GM06990 (cell line): ENCODE measurements at regions not wholly inside any gene's neighbourhood (a gene's known extent, or its start where the extent isn't known, plus 50 kb on each side); places are given as distances from the start of the nearest gene placed in this dataset.

Experiments
- DNase-seq: peaks from one replicate; pipeline ENCODE4 v3.0.0-alpha.2; 2011; ENCODE audit not compliant: insufficient read length; ENCODE audit errors: extremely low read depth
- H3K27me3 ChIP-seq: replicated peaks from 2 replicates; pipeline ENCODE4 v1.6.0; 2011; ENCODE audit warnings: low read length; ENCODE audit not compliant: control insufficient read depth, insufficient read depth
- H3K36me3 ChIP-seq: 2 replicates; pipeline ENCODE4 v1.5.1; 2011; ENCODE audit warnings: low read length; ENCODE audit not compliant: control insufficient read depth, insufficient read depth
- H3K4me3 ChIP-seq: replicated peaks from 2 replicates; pipeline ENCODE4 v1.5.1; 2011; ENCODE audit warnings: low read depth, mild to moderate bottlenecking, control low read depth, low read length
- CTCF ChIP-seq: IDR thresholded peaks from 2 replicates; pipeline ENCODE4 v1.5.1; 2011; ENCODE audit warnings: low read length, control low read depth, mild to moderate bottlenecking, inconsistent platforms; ENCODE audit not compliant: insufficient read depth, poor library complexity, severe bottlenecking

- no peak for DNase-seq
- Histone ChIP-seq H3K27me3 (no peaks in the 10 kb centered on the region), H3K4me3 (no peak overlapping the region), H3K36me3 (no peaks in the 10 kb centered on the region)
- no peak for TF ChIP-seq CTCF
Observed at GRCh38 chrX:145524931-145525330, 277.6 kb downstream of the SPANXN1 start.

GRCh38 chrX:145532176-145532780 is 285.0 kb downstream of the SPANXN1 start:
- H3K4me3 ChIP-seq, result no peak overlapping the region
- no peaks in the 10 kb centered on the region for H3K36me3 ChIP-seq
- no peaks in the 10 kb centered on the region for H3K27me3 ChIP-seq
- no peak for DNase-seq
- TF ChIP-seq CTCF, result no peak

GRCh38 chrX:145533534-145533933 is 284.1 kb upstream of the SLITRK2 start:
- no peaks in the 10 kb centered on the region for H3K36me3 ChIP-seq
- H3K4me3 ChIP-seq, result no peak overlapping the region
- no peak for DNase-seq
- no peaks in the 10 kb centered on the region for H3K27me3 ChIP-seq
- no peak for TF ChIP-seq CTCF

GRCh38 chrX:145549496-145549895 is 268.1 kb upstream of the SLITRK2 start:
- no peak for DNase-seq
- no peaks in the 10 kb centered on the region for H3K27me3 ChIP-seq

GRCh38 chrX:145552643-145553042 is 265.0 kb upstream of the SLITRK2 start:
- H3K27me3 ChIP-seq, result no peaks in the 10 kb centered on the region
- no peak for TF ChIP-seq CTCF
- no peak overlapping the region for H3K4me3 ChIP-seq
- DNase-seq, result no peak
- no peaks in the 10 kb centered on the region for H3K36me3 ChIP-seq

More at GRCh38 chrX:145549496-145549895, 268.1 kb upstream of the SLITRK2 start:
- no peaks in the 10 kb centered on the region for H3K36me3 ChIP-seq
- no peak overlapping the region for H3K4me3 ChIP-seq
- TF ChIP-seq CTCF, result no peak

GRCh38 chrX:145553702-145554101 is 263.9 kb upstream of the SLITRK2 start:
- Histone ChIP-seq H3K36me3 (no peaks in the 10 kb centered on the region), H3K27me3 (no peaks in the 10 kb centered on the region), H3K4me3 (no peak overlapping the region)
- no peak for TF ChIP-seq CTCF
- DNase-seq, result no peak
